ENCODE measurements at regions not wholly inside any gene's neighbourhood (a gene's known extent, or its start where the extent isn't known, plus 50 kb on each side); places are given as distances from the start of the nearest gene placed in this dataset.

- no peak for DNase-seq (ENCODE audit: low read depth)
Measured at GRCh38 chr18:37628470-37629220, 63.0 kb upstream of the CELF4 start.

- DNase-seq (ENCODE audit: low read depth): no peak
Measured at GRCh38 chr18:37624318-37624717, 58.7 kb upstream of the CELF4 start.

- no peak for DNase-seq (ENCODE audit: low read depth)
Measured at GRCh38 chr18:37619964-37620363, 54.4 kb upstream of the CELF4 start.

GRCh38 chr18:37617623-37618022 lies 52.0 kb upstream of the CELF4 start:
- no peak for DNase-seq (ENCODE audit: low read depth)
